HCT116 (cell line): ENCODE measurements at regions not wholly inside any gene's neighbourhood (a gene's known extent, or its start where the extent isn't known, plus 50 kb on each side); places are given as distances from the start of the nearest gene placed in this dataset.

Experiments
- ATAC-seq: fragments of 200-7000 bp; cut with Tn5 transposase; 2 replicates; pipeline ENCODE4 v1.9.1; 2020; ENCODE audit warnings: mild to moderate bottlenecking, moderate library complexity
- BruUV-seq: library from RNA; stranded (reverse); fragments of 400-500 nt; replicated peaks from 2 replicates; lab custom pipeline; 2021; lab: Mats Ljungman, UMichigan
- CTCF ChIA-PET: fragments of 300-600 bp; sonication (Branson Sonifier 250); formaldehyde crosslinking; loops from one replicate; lab custom pipeline; 2021; ENCODE audit warnings: antibody characterized with exemption; lab: Charles Lee
- POLR2A ChIA-PET: fragments of 300-600, 350-600 bp; sonication (Branson Sonifier 250); formaldehyde crosslinking; loops from one replicate; lab custom pipeline; 2021; ENCODE audit warnings: antibody characterized with exemption; lab: Charles Lee
- RAD21 ChIA-PET, 2 experiments: fragments of 300-600 bp; sonication (Branson Sonifier 250); formaldehyde crosslinking; loops; one replicate each; lab custom pipeline; 2023; ENCODE audit warnings: low total read pairs in 2 of 2; ENCODE audit not compliant: uncharacterized antibody in 2 of 2, unreplicated experiment in 2 of 2, low non-redundant PET in 1 of 2; lab: Charles Lee
- DNase-seq: peaks from one replicate; pipeline ENCODE4 v3.0.0-alpha.2; 2010; ENCODE audit warnings: low read depth, low spot score
- H2AFZ ChIP-seq: fragments of 200-600 bp; shearing (Covaris generic), sonication (generic); 2 replicates; pipeline ENCODE4 v1.6.1; 2017; ENCODE audit warnings: low read depth, mixed run types, mixed read lengths, antibody characterized with exemption, low read length; ENCODE audit not compliant: poor library complexity, severe bottlenecking
- H3K27ac ChIP-seq: 2 replicates; pipeline ENCODE4 v1.5.1; 2012; ENCODE audit warnings: low read depth, low read length
- H3K27me3 ChIP-seq: fragments of 200-600 bp; sonication (generic); 2 replicates; pipeline ENCODE4 v1.6.1; 2016; ENCODE audit warnings: mixed run types, low read length, mixed read lengths; ENCODE audit not compliant: insufficient read depth
- H3K36me3 ChIP-seq, 2 experiments: fragments of 200-500 bp in 1 of 2; fragments of 200-600 bp in 1 of 2; sonication (Bioruptor generic) in 1 of 2; sonication (generic) in 1 of 2; 2 replicates each; pipeline versions ENCODE4 v1.5.1 to v1.6.1; 2014 to 2016; ENCODE audit warnings: low read length in 2 of 2, inconsistent platforms in 1 of 2, mixed read lengths in 1 of 2, mixed run types in 1 of 2; ENCODE audit not compliant: insufficient read depth in 2 of 2, control insufficient read depth in 1 of 2
- H3K4me1 ChIP-seq, 2 experiments: fragments of 200-600 bp in 1 of 2; sonication (generic) in 1 of 2; 2 replicates each; pipeline versions ENCODE4 v1.5.1 to v1.6.1; 2012 to 2017; ENCODE audit warnings: low read length in 2 of 2, inconsistent platforms in 1 of 2, mild to moderate bottlenecking in 1 of 2, mixed read lengths in 1 of 2, mixed run types in 1 of 2, moderate library complexity in 1 of 2; ENCODE audit not compliant: insufficient read depth in 2 of 2, control insufficient read depth in 1 of 2
- H3K4me2 ChIP-seq: fragments of 200-600 bp; sonication (generic); 2 replicates; pipeline ENCODE4 v1.6.1; 2017; ENCODE audit warnings: mixed run types, low read length, mixed read lengths
- H3K4me3 ChIP-seq, 2 experiments: fragments of 200-600 bp in 1 of 2; sonication (generic) in 1 of 2; replicated peaks in 1 of 2; 2 replicates each; pipeline ENCODE4 v1.5.1; 2011 to 2016; ENCODE audit warnings: low read length in 2 of 2, control low read depth in 1 of 2, low read depth in 1 of 2, mild to moderate bottlenecking in 1 of 2, mixed read lengths in 1 of 2, mixed run types in 1 of 2
- H3K79me2 ChIP-seq: fragments of 200-600 bp; sonication (generic); 2 replicates; pipeline ENCODE4 v1.6.1; 2017; ENCODE audit warnings: mild to moderate bottlenecking, mixed run types, low read length, moderate library complexity, mixed read lengths; ENCODE audit not compliant: insufficient read depth
- H3K9ac ChIP-seq: fragments of 200-600 bp; sonication (generic); 2 replicates; pipeline ENCODE4 v1.6.1; 2016; ENCODE audit warnings: low read length, mixed read lengths
- H3K9me2 ChIP-seq: fragments of 200-600 bp; sonication (generic), shearing (Covaris generic); 2 replicates; pipeline ENCODE4 v1.6.1; 2017; ENCODE audit warnings: mixed run types, mild to moderate bottlenecking, moderate library complexity; ENCODE audit not compliant: insufficient read depth
- H3K9me3 ChIP-seq, 2 experiments: fragments of 200-500 bp in 1 of 2; fragments of 200-600 bp in 1 of 2; sonication (Bioruptor generic) in 1 of 2; sonication (generic) in 1 of 2; 2 replicates each; pipeline ENCODE4 v1.6.1; 2014 to 2017; ENCODE audit warnings: low read length in 2 of 2, mixed read lengths in 2 of 2, inconsistent platforms in 1 of 2, low read depth in 1 of 2, mild to moderate bottlenecking in 1 of 2, mixed run types in 1 of 2, moderate library complexity in 1 of 2; ENCODE audit not compliant: control insufficient read depth in 1 of 2, insufficient read depth in 1 of 2
- H4K20me1 ChIP-seq: fragments of 200-600 bp; sonication (generic), shearing (Covaris generic); 2 replicates; pipeline ENCODE4 v1.6.1; 2017; ENCODE audit warnings: mixed run types, mild to moderate bottlenecking, moderate library complexity; ENCODE audit not compliant: insufficient read depth
- CBX3 ChIP-seq: IDR thresholded peaks from 2 replicates; pipeline ENCODE4 v1.6.1; 2012; ENCODE audit warnings: low read depth
- CEBPB ChIP-seq: IDR thresholded peaks from 2 replicates; pipeline ENCODE4 v1.6.1; 2012; ENCODE audit warnings: low read depth
- EGR1 ChIP-seq: IDR thresholded peaks from 2 replicates; pipeline ENCODE4 v1.6.1; 2012; ENCODE audit warnings: low read depth
- ELF1 ChIP-seq: IDR thresholded peaks from 2 replicates; pipeline ENCODE4 v1.6.1; 2012; ENCODE audit warnings: low read depth, borderline replicate concordance
- EZH2 ChIP-seq: fragments of 200-600 bp; sonication (generic); IDR thresholded peaks from 2 replicates; pipeline ENCODE4 v1.6.1; 2017; ENCODE audit warnings: antibody characterized with exemption, mixed run types
- EZH2phosphoT487 ChIP-seq: fragments of 200-600 bp; IDR thresholded peaks from 2 replicates; pipeline ENCODE4 v1.6.1; 2018; ENCODE audit warnings: antibody characterized with exemption, borderline replicate concordance
- FOSL1 ChIP-seq: IDR thresholded peaks from 2 replicates; pipeline ENCODE4 v1.6.1; 2012; ENCODE audit warnings: low read depth
- JUND ChIP-seq: IDR thresholded peaks from 2 replicates; pipeline ENCODE4 v1.6.1; 2012
- POLR2AphosphoS5 ChIP-seq: IDR thresholded peaks from 2 replicates; pipeline ENCODE4 v1.6.1; 2011; ENCODE audit warnings: mild to moderate bottlenecking, low read depth, low read length, moderate library complexity
- RAD21 ChIP-seq: IDR thresholded peaks from 2 replicates; pipeline ENCODE4 v1.6.1; 2012; ENCODE audit warnings: low read depth, mild to moderate bottlenecking
- SIN3A ChIP-seq: IDR thresholded peaks from 2 replicates; pipeline ENCODE4 v1.6.1; 2012; ENCODE audit warnings: low read depth
- SP1 ChIP-seq: IDR thresholded peaks from 2 replicates; pipeline ENCODE4 v1.6.1; 2012; ENCODE audit warnings: low read depth
- SRF ChIP-seq: IDR thresholded peaks from 2 replicates; pipeline ENCODE4 v1.6.1; 2012; ENCODE audit warnings: low read depth
- TCF7L2 ChIP-seq: IDR thresholded peaks from 2 replicates; pipeline ENCODE4 v1.7.0; 2011; ENCODE audit warnings: borderline replicate concordance, inconsistent platforms; ENCODE audit not compliant: insufficient read depth, insufficient read length; ENCODE audit errors: extremely low read depth
- ZFX ChIP-seq: fragments of 450-650 bp; IDR thresholded peaks from 2 replicates; pipeline ENCODE4 v1.6.1; 2017
- ZNF274 ChIP-seq: fragments of 200-500 bp; sonication (Bioruptor generic); IDR thresholded peaks from 2 replicates; pipeline ENCODE4 v1.6.1; 2014; ENCODE audit warnings: mild to moderate bottlenecking, low read depth, low read length, inconsistent platforms
- intact Hi-C: fragments of 100-400 bp; cut with micrococcal nuclease; formaldehyde crosslinking; loops from 2 replicates; pipeline ENCODE4 v1.10.0; 2022
- TF ChIP-seq, protein P1 (sequence below): IDR thresholded peaks from 2 replicates; pipeline ENCODE4 v1.6.1; 2011; ENCODE audit warnings: mild to moderate bottlenecking, low read length, moderate library complexity; ENCODE audit not compliant: insufficient replicate concordance; ENCODE audit errors: extremely low read depth
- TF ChIP-seq, protein P2 (sequence below): IDR thresholded peaks from 2 replicates; pipeline ENCODE4 v1.6.1; 2012
- TF ChIP-seq, protein P3 (sequence below): IDR thresholded peaks from 2 replicates; pipeline ENCODE4 v1.6.1; 2012

DNA sequence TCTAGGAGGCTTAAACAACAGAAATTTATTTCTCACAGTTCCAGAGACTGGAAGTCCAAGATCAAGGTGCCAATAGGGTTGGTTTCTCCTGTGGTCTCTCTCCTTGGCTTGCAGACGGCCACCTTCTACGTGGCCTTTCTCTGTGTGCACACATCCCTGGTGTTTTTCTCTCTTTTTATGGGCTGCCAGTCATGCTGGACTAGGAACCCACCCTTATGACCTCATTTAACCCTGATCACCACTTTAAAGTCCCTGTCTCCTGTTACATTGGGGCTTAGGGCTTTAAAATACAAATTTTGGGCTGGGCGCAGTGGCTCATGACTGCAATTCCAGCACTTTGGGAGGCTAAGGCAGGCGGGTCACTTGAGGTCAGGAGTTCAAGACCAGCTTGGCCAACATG is 157.1 kb downstream of the TLE1 start:
- no peak for TF ChIP-seq ZNF274
- no peak overlapping the region for H3K9ac ChIP-seq
- ATAC-seq (no peak), DNase-seq (no peak)
- H3K36me3 ChIP-seq: no peaks in the 10 kb centered on the region
- H3K9me2 ChIP-seq: no peaks in the 10 kb centered on the region
- POLR2A ChIA-PET: interaction anchor here (0.7 kb wide), 1 partner anchor 332 kb away, joined by 4 read pairs; no protein-coding TSS in a partner anchor
- no peaks in the 10 kb centered on the region for H4K20me1 ChIP-seq
- no TSS peak for BruUV-seq
- no peaks in the 10 kb centered on the region for H3K27me3 ChIP-seq
- no peaks in the 10 kb centered on the region for H3K9me3 ChIP-seq
- no peaks in the 10 kb centered on the region for H3K79me2 ChIP-seq
- RAD21 ChIA-PET: no interaction called here
- no peak overlapping the region for H3K4me3 ChIP-seq
- no peak overlapping the region for H3K4me2 ChIP-seq
- CTCF ChIA-PET: interaction anchor here (1.6 kb wide), 1 partner anchor 10 kb away, joined by 7 read pairs; no protein-coding TSS in a partner anchor
- intact Hi-C loops: no loop called here
- no peak overlapping the region for H3K27ac ChIP-seq
- no peak overlapping the region for H2AFZ ChIP-seq
- H3K4me1 ChIP-seq: peaks cover 0 to 8% of the 10 kb centered on the region in 2 experiments; a peak in 2 of 4 replicates

DNA sequence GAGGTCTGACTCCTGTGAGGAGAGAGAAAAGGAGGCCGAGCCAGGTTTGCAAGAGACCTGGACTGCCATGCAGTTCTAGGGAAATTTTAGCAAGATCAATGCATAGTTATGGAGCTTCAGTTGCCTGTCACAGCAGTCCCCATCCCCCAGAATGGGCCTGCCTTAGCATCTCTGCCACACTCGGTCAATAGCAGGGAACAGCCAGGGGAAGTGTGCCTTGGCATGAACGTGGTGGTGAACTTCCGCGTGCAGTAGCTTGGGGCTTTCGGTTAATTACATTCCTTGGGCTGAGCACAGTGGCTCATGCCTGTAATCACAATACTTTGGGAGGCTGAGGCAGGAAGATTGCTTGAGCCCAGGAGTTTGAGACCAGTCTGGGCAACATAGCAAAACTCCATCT is 157.8 kb downstream of the TLE1 start:
- ChIA-PET CTCF (interaction anchor here (1.6 kb wide), 1 partner anchor 9 kb away, joined by 7 read pairs; no protein-coding TSS in a partner anchor), RAD21 (interaction anchor here in 1 of 2 experiments (0.7 kb wide), 1 partner anchor 9 kb away, joined by 3 read pairs; no protein-coding TSS in a partner anchor), POLR2A (interaction anchor here (0.7 kb wide), 1 partner anchor 332 kb away, joined by 4 read pairs; no protein-coding TSS in a partner anchor)
- H3K4me3 ChIP-seq: no peak overlapping the region
- no peak overlapping the region for H2AFZ ChIP-seq
- intact Hi-C loops: no loop called here
- DNase-seq (no peak), ATAC-seq (no peak)
- BruUV-seq: no TSS peak
- no peaks in the 10 kb centered on the region for H3K27me3 ChIP-seq
- no peak overlapping the region for H3K4me2 ChIP-seq
- no peak overlapping the region for H3K9ac ChIP-seq
- peaks cover 0 to 8% of the 10 kb centered on the region in 2 experiments; a peak in 2 of 4 replicates for H3K4me1 ChIP-seq
- no peaks in the 10 kb centered on the region for H3K9me3 ChIP-seq
- no peaks in the 10 kb centered on the region for H3K9me2 ChIP-seq
- no peaks in the 10 kb centered on the region for H4K20me1 ChIP-seq
- no peaks in the 10 kb centered on the region for H3K79me2 ChIP-seq
- H3K36me3 ChIP-seq: no peaks in the 10 kb centered on the region
- no peak overlapping the region for H3K27ac ChIP-seq
- TF ChIP-seq TCF7L2 (no peak), CEBPB (no peak), CBX3 (no peak), JUND (no peak), EGR1 (no peak), ZFX (no peak), RAD21 (no peak), ELF1 (no peak), FOSL1 (no peak), SIN3A (no peak), SRF (no peak), EZH2 (no peak), ZNF274 (no peak), EZH2phosphoT487 (no peak), POLR2AphosphoS5 (no peak), SP1 (no peak)
- TF ChIP-seq, protein P1, sequence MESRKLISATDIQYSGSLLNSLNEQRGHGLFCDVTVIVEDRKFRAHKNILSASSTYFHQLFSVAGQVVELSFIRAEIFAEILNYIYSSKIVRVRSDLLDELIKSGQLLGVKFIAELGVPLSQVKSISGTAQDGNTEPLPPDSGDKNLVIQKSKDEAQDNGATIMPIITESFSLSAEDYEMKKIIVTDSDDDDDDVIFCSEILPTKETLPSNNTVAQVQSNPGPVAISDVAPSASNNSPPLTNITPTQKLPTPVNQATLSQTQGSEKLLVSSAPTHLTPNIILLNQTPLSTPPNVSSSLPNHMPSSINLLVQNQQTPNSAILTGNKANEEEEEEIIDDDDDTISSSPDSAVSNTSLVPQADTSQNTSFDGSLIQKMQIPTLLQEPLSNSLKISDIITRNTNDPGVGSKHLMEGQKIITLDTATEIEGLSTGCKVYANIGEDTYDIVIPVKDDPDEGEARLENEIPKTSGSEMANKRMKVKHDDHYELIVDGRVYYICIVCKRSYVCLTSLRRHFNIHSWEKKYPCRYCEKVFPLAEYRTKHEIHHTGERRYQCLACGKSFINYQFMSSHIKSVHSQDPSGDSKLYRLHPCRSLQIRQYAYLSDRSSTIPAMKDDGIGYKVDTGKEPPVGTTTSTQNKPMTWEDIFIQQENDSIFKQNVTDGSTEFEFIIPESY: no peak
- TF ChIP-seq, protein P2, sequence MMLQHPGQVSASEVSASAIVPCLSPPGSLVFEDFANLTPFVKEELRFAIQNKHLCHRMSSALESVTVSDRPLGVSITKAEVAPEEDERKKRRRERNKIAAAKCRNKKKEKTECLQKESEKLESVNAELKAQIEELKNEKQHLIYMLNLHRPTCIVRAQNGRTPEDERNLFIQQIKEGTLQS: no peak
- TF ChIP-seq, protein P3, sequence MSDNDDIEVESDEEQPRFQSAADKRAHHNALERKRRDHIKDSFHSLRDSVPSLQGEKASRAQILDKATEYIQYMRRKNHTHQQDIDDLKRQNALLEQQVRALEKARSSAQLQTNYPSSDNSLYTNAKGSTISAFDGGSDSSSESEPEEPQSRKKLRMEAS: no peak
